SK-N-SH treated with all-trans-retinoic acid at 6 μM for 48 hours (cell line): ENCODE measurements at regions not wholly inside any gene's neighbourhood (a gene's known extent, or its start where the extent isn't known, plus 50 kb on each side); places are given as distances from the start of the nearest gene placed in this dataset.
"Not testable (repeated sequence)": the region's sequence is repeated elsewhere in the genome, so short reads cannot be mapped to it uniquely, and the experiment has no call there.

Experiments used
- ATAC-seq: fragments of 200-7000 bp; cut with Tn5 transposase; 3 replicates; pipeline ENCODE4 v1.9.1; 2020; ENCODE audit warnings: mild to moderate bottlenecking, moderate library complexity
- ARNTL ChIP-seq: fragments of 450-650 bp; formaldehyde crosslinking; IDR thresholded peaks from 2 replicates; pipeline ENCODE4 v1.5.0; 2020; ENCODE audit warnings: low read depth, mild to moderate bottlenecking, moderate library complexity, borderline replicate concordance
- BACH2 ChIP-seq: fragments of 250-450 bp; sonication (Bioruptor Pico); IDR thresholded peaks from 2 replicates; pipeline ENCODE4 v1.9.0; 2021; ENCODE audit warnings: mild to moderate bottlenecking, borderline replicate concordance
- CSDC2 ChIP-seq: fragments of 250-450 bp; sonication (Bioruptor Pico); IDR thresholded peaks from 2 replicates; pipeline ENCODE4 v1.5.0; 2020; ENCODE audit warnings: mild to moderate bottlenecking, moderate library complexity
- GLIS3 ChIP-seq: fragments of 250-450 bp; sonication (Bioruptor Pico); IDR thresholded peaks from 2 replicates; pipeline ENCODE4 v1.5.0; 2020; ENCODE audit warnings: mild to moderate bottlenecking, moderate library complexity
- ISL1 ChIP-seq: fragments of 250-450 bp; sonication (Bioruptor Pico); IDR thresholded peaks from 2 replicates; pipeline ENCODE4 v2.1.2; 2022; ENCODE audit warnings: mild to moderate bottlenecking, moderate library complexity
- OSR1 ChIP-seq: fragments of 250-450 bp; sonication (Bioruptor Pico); IDR thresholded peaks from 2 replicates; pipeline ENCODE4 v1.8.0; 2022; ENCODE audit warnings: moderate library complexity, mild to moderate bottlenecking, inconsistent platforms
- PATZ1 ChIP-seq: fragments of 250-450 bp; sonication (Bioruptor Pico); IDR thresholded peaks from 2 replicates; pipeline ENCODE4 v1.8.0; 2020; ENCODE audit warnings: mild to moderate bottlenecking, moderate library complexity, borderline replicate concordance
- POU6F1 ChIP-seq: fragments of 250-450 bp; sonication (Bioruptor Pico); IDR thresholded peaks from 2 replicates; pipeline ENCODE4 v1.8.0; 2021; ENCODE audit warnings: low read depth, mild to moderate bottlenecking, moderate library complexity, borderline replicate concordance
- PPARA ChIP-seq: fragments of 250-450 bp; sonication (Bioruptor Pico); IDR thresholded peaks from 2 replicates; pipeline ENCODE4 v1.5.0; 2020; ENCODE audit warnings: mild to moderate bottlenecking, borderline replicate concordance
- RARB ChIP-seq: fragments of 250-450 bp; sonication (Bioruptor Pico); IDR thresholded peaks from 2 replicates; pipeline ENCODE4 v1.8.0; 2021; ENCODE audit warnings: mild to moderate bottlenecking, moderate library complexity
- SNAI2 ChIP-seq: fragments of 250-450 bp; sonication (Bioruptor Pico); IDR thresholded peaks from 2 replicates; pipeline ENCODE4 v1.5.0; 2020; ENCODE audit warnings: mild to moderate bottlenecking, moderate library complexity
- TCF4 ChIP-seq: fragments of 250-450 bp; sonication (Bioruptor Pico); IDR thresholded peaks from 2 replicates; pipeline ENCODE4 v1.8.0; 2021; ENCODE audit warnings: mild to moderate bottlenecking, moderate library complexity, borderline replicate concordance
- TOX ChIP-seq: fragments of 250-450 bp; sonication (Bioruptor Pico); IDR thresholded peaks from 2 replicates; pipeline ENCODE4 v1.8.0; 2021; ENCODE audit warnings: mild to moderate bottlenecking, moderate library complexity, borderline replicate concordance
- ZC3H10 ChIP-seq: fragments of 250-450 bp; sonication (Bioruptor Pico); IDR thresholded peaks from 2 replicates; pipeline ENCODE4 v1.5.1; 2021; ENCODE audit warnings: mild to moderate bottlenecking, moderate library complexity
- ZFP3 ChIP-seq: fragments of 250-450 bp; sonication (Bioruptor Pico); IDR thresholded peaks from 2 replicates; pipeline ENCODE4 v1.5.0; 2020; ENCODE audit warnings: mild to moderate bottlenecking, moderate library complexity
- ZFP30 ChIP-seq: fragments of 450-650 bp; formaldehyde crosslinking; IDR thresholded peaks from 2 replicates; pipeline ENCODE4 v1.5.0; 2022; ENCODE audit warnings: mild to moderate bottlenecking, moderate library complexity
- ZNF565 ChIP-seq: fragments of 450-650 bp; formaldehyde crosslinking; conservative IDR thresholded peaks from 2 replicates; pipeline ENCODE4 v1.5.0; 2020; ENCODE audit warnings: low read depth, mild to moderate bottlenecking, moderate library complexity
- ZNF8 ChIP-seq: fragments of 450-650 bp; formaldehyde crosslinking; IDR thresholded peaks from 2 replicates; pipeline ENCODE4 v1.5.0; 2020; ENCODE audit warnings: mild to moderate bottlenecking, moderate library complexity
- TF ChIP-seq, protein P1 (sequence below): fragments of 250-450 bp; sonication (Bioruptor Pico); IDR thresholded peaks from 2 replicates; pipeline ENCODE4 v1.5.1; 2021; ENCODE audit warnings: mild to moderate bottlenecking, moderate library complexity
- TF ChIP-seq, protein P2 (sequence below): fragments of 250-450 bp; sonication (Bioruptor Pico); IDR thresholded peaks from 2 replicates; pipeline ENCODE4 v1.5.1; 2020; ENCODE audit warnings: low read depth, mild to moderate bottlenecking, moderate library complexity
- TF ChIP-seq, protein P3 (sequence below): fragments of 250-450 bp; sonication (Bioruptor Pico); IDR thresholded peaks from 2 replicates; pipeline ENCODE4 v1.5.0; 2020; ENCODE audit warnings: mild to moderate bottlenecking, moderate library complexity

- TF ChIP-seq TOX (CRISPR knock-in tag) (no peak), ISL1 (CRISPR knock-in tag) (no peak), ZFP30 (no peak), RARB (CRISPR knock-in tag) (no peak), PATZ1 (CRISPR knock-in tag) (no peak), ZC3H10 (no peak), ZFP3 (CRISPR knock-in tag) (no peak)
- TF ChIP-seq, protein P1, sequence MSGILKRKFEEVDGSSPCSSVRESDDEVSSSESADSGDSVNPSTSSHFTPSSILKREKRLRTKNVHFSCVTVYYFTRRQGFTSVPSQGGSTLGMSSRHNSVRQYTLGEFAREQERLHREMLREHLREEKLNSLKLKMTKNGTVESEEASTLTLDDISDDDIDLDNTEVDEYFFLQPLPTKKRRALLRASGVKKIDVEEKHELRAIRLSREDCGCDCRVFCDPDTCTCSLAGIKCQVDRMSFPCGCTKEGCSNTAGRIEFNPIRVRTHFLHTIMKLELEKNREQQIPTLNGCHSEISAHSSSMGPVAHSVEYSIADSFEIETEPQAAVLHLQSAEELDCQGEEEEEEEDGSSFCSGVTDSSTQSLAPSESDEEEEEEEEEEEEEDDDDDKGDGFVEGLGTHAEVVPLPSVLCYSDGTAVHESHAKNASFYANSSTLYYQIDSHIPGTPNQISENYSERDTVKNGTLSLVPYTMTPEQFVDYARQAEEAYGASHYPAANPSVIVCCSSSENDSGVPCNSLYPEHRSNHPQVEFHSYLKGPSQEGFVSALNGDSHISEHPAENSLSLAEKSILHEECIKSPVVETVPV (CRISPR knock-in tag): no peak
- ATAC-seq: no peak
Measured at GRCh38 chr14:86333493-86333892, 803.5 kb downstream of the FLRT2 start.

GRCh38 chr14:86331341-86331740, 801.4 kb downstream of the FLRT2 start:
- TF ChIP-seq ISL1 (CRISPR knock-in tag) (no peak), ARNTL (CRISPR knock-in tag) (no peak), TCF4 (CRISPR knock-in tag) (no peak), POU6F1 (CRISPR knock-in tag) (no peak), CSDC2 (CRISPR knock-in tag) (no peak), GLIS3 (no peak), OSR1 (CRISPR knock-in tag) (no peak), ZNF565 (CRISPR knock-in tag) (no peak), ZFP3 (CRISPR knock-in tag) (no peak), SNAI2 (no peak), ZNF8 (no peak), ZFP30 (no peak), BACH2 (no peak)
- TF ChIP-seq, protein P2, sequence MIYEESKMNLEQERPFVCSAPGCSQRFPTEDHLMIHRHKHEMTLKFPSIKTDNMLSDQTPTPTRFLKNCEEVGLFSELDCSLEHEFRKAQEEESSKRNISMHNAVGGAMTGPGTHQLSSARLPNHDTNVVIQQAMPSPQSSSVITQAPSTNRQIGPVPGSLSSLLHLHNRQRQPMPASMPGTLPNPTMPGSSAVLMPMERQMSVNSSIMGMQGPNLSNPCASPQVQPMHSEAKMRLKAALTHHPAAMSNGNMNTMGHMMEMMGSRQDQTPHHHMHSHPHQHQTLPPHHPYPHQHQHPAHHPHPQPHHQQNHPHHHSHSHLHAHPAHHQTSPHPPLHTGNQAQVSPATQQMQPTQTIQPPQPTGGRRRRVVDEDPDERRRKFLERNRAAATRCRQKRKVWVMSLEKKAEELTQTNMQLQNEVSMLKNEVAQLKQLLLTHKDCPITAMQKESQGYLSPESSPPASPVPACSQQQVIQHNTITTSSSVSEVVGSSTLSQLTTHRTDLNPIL: no peak
- TF ChIP-seq, protein P3, sequence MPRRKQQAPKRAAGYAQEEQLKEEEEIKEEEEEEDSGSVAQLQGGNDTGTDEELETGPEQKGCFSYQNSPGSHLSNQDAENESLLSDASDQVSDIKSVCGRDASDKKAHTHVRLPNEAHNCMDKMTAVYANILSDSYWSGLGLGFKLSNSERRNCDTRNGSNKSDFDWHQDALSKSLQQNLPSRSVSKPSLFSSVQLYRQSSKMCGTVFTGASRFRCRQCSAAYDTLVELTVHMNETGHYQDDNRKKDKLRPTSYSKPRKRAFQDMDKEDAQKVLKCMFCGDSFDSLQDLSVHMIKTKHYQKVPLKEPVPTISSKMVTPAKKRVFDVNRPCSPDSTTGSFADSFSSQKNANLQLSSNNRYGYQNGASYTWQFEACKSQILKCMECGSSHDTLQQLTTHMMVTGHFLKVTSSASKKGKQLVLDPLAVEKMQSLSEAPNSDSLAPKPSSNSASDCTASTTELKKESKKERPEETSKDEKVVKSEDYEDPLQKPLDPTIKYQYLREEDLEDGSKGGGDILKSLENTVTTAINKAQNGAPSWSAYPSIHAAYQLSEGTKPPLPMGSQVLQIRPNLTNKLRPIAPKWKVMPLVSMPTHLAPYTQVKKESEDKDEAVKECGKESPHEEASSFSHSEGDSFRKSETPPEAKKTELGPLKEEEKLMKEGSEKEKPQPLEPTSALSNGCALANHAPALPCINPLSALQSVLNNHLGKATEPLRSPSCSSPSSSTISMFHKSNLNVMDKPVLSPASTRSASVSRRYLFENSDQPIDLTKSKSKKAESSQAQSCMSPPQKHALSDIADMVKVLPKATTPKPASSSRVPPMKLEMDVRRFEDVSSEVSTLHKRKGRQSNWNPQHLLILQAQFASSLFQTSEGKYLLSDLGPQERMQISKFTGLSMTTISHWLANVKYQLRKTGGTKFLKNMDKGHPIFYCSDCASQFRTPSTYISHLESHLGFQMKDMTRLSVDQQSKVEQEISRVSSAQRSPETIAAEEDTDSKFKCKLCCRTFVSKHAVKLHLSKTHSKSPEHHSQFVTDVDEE (CRISPR knock-in tag): no peak
- no peak for ATAC-seq

DNA sequence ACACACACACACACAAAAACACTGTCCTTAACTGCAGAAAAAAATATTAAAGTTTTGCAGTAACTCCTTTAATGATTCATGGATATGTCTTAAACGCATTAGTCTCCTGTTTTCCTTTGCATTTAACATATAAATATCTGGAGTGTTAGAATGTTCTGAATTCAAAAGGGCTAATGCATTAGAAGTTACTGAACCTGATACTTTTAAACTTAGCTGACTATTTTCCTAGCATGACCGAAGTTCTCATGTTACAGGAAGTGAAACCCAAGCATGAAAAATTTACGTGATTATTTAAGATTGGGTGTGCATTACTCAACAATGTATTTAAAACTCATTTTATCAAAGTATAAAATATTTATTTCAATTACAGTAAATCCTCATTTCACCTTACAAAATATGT, 791.2 kb downstream of the FLRT2 start:
- ATAC-seq: no peak
- TF ChIP-seq ZFP30 (no peak), PPARA (CRISPR knock-in tag) (no peak), TOX (CRISPR knock-in tag) (no peak), GLIS3 (no peak), ZC3H10 (no peak), ZNF8 (no peak), TCF4 (CRISPR knock-in tag) (no peak)
- TF ChIP-seq, protein P3 (CRISPR knock-in tag): no peak

GRCh38 chr14:86312154-86312665, 782.3 kb downstream of the FLRT2 start:
- ATAC-seq: not testable (repeated sequence)
